ENCODE measurements at regions not wholly inside any gene's neighbourhood (a gene's known extent, or its start where the extent isn't known, plus 50 kb on each side); places are given as distances from the start of the nearest gene placed in this dataset.
"Not testable (repeated sequence)": the region's sequence is repeated elsewhere in the genome, so short reads cannot be mapped to it uniquely, and the experiment has no call there.

GRCh38 chr5:60026161-60026560, 132.6 kb upstream of the PDE4D start:
- Histone ChIP-seq H3K4me1 (no peaks in the 10 kb centered on the region), H3K27me3 (no peaks in the 10 kb centered on the region), H3K4me3 (no peak overlapping the region), H3K27ac (no peak overlapping the region), H3K36me3 (no peaks in the 10 kb centered on the region), H3K9me3 (no peaks in the 10 kb centered on the region)
- TF ChIP-seq CTCF (IDR thresholded peaks at IDR 0.05) (no peak), POLR2A (IDR thresholded peaks at IDR 0.05) (no peak), POLR2AphosphoS5 (IDR thresholded peaks at IDR 0.05; ENCODE audit: insufficient read depth in 1 of 2, low read depth in 1 of 2) (no peak)
- intact Hi-C loops (cut with DNase I) = no loop called here
- DNase-seq (ENCODE audit: extremely low spot score in 2 of 2) = no peak

DNA sequence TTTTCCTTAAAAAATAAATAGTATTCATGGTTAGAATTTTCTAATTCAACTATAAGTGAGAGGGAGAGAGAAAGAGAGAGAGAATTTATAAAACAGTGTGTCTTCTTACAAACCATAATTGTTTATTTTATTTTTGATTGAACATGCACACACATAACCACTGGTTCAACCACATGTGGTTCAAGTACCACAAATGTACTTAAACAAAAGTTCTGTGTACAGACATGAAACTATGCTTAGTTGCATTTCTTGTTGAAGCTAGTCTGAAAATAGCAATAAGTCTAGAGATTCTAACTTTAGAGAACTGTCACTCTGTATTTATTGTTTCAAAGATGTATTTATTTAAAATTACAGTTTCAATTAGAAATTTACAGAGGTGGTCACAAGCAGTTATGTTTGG, 130.6 kb upstream of the PDE4D start:
- TF ChIP-seq CTCF (IDR thresholded peaks at IDR 0.05) (no peak), POLR2AphosphoS5 (IDR thresholded peaks at IDR 0.05; ENCODE audit: insufficient read depth in 1 of 2, low read depth in 1 of 2) (no peak), POLR2A (IDR thresholded peaks at IDR 0.05) (no peak)
- Histone ChIP-seq H3K27me3 (no peaks in the 10 kb centered on the region), H3K4me1 (no peaks in the 10 kb centered on the region), H3K9me3 (no peaks in the 10 kb centered on the region), H3K36me3 (no peaks in the 10 kb centered on the region), H3K27ac (no peak overlapping the region), H3K4me3 (no peak overlapping the region)
- DNase-seq (ENCODE audit: extremely low spot score in 2 of 2) = no peak
- intact Hi-C loops (cut with DNase I) = no loop called here

GRCh38 chr5:60023255-60023654, 129.7 kb upstream of the PDE4D start:
- H3K27me3 ChIP-seq = no peaks in the 10 kb centered on the region
- no peak overlapping the region for H3K27ac ChIP-seq
- TF ChIP-seq CTCF (IDR thresholded peaks at IDR 0.05) (no peak), POLR2AphosphoS5 (IDR thresholded peaks at IDR 0.05; ENCODE audit: insufficient read depth in 1 of 2, low read depth in 1 of 2) (no peak), POLR2A (IDR thresholded peaks at IDR 0.05) (no peak)
- H3K9me3 ChIP-seq = no peaks in the 10 kb centered on the region
- no peak overlapping the region for H3K4me3 ChIP-seq
- intact Hi-C loops (cut with DNase I) = no loop called here
- no peaks in the 10 kb centered on the region for H3K36me3 ChIP-seq
- DNase-seq (ENCODE audit: extremely low spot score in 2 of 2) = no peak
- no peaks in the 10 kb centered on the region for H3K4me1 ChIP-seq

GRCh38 chr5:60020457-60020856, 126.9 kb upstream of the PDE4D start:
- DNase-seq (ENCODE audit: extremely low spot score in 2 of 2) = no peak
- H3K4me1 ChIP-seq = no peaks in the 10 kb centered on the region
- no peak overlapping the region for H3K27ac ChIP-seq
- intact Hi-C loops (cut with DNase I) = no loop called here
- TF ChIP-seq POLR2A (IDR thresholded peaks at IDR 0.05) (no peak), POLR2AphosphoS5 (IDR thresholded peaks at IDR 0.05; ENCODE audit: insufficient read depth in 1 of 2, low read depth in 1 of 2) (no peak), CTCF (IDR thresholded peaks at IDR 0.05) (no peak)
- H3K9me3 ChIP-seq = no peaks in the 10 kb centered on the region
- no peaks in the 10 kb centered on the region for H3K27me3 ChIP-seq
- no peaks in the 10 kb centered on the region for H3K36me3 ChIP-seq
- H3K4me3 ChIP-seq = no peak overlapping the region

DNA sequence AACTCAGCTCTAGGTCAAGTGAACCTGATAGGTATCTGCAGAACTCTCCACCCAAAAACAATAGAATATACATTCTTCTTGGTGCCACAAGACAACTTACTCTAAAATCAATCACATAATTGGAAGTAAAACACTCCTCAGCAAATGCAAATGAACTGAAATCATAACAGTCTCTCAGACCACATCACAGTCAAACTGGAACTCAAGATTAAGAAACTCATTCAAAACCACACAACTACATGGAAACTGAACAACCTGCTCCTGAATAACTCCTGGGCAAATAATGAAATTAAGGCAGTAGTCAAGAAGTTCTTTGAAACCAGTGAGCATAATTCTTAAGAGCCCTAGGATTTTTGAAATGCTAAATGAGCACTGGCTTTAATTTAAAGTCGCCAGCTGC, 125.4 kb upstream of the PDE4D start:
- H3K36me3 ChIP-seq; H3K9me3 ChIP-seq; H3K27ac ChIP-seq; H3K4me1 ChIP-seq; intact Hi-C loops (cut with DNase I); H3K4me3 ChIP-seq; DNase-seq (ENCODE audit: extremely low spot score in 2 of 2); H3K27me3 ChIP-seq: not testable (repeated sequence)

- Histone ChIP-seq H3K9me3 (no peaks in the 10 kb centered on the region), H3K27ac (no peak overlapping the region), H3K27me3 (no peaks in the 10 kb centered on the region), H3K4me3 (no peak overlapping the region), H3K4me1 (no peaks in the 10 kb centered on the region), H3K36me3 (no peaks in the 10 kb centered on the region)
- intact Hi-C loops (cut with DNase I) = no loop called here
- no peak for DNase-seq (ENCODE audit: extremely low spot score in 2 of 2)
- no peak for TF ChIP-seq POLR2A (IDR thresholded peaks at IDR 0.05)
- no peak for TF ChIP-seq POLR2AphosphoS5 (IDR thresholded peaks at IDR 0.05; ENCODE audit: insufficient read depth in 1 of 2, low read depth in 1 of 2)
- TF ChIP-seq CTCF (IDR thresholded peaks at IDR 0.05) = no peak
Observed at GRCh38 chr5:60018091-60018490, 124.6 kb upstream of the PDE4D start.
